Cerebellar nuclear complex (tissue), 1 donor: ENCODE measurements at regions not wholly inside any gene's neighbourhood (a gene's known extent, or its start where the extent isn't known, plus 50 kb on each side); places are given as distances from the start of the nearest gene placed in this dataset.

Source experiments
- DNase-seq, 2 experiments: peaks; one replicate each; lab custom pipeline; 2025; lab: John Stamatoyannopoulos, UW

- no peak for DNase-seq
Observed at GRCh38 chr6:14693301-14694192, 552.3 kb upstream of the JARID2 start.

GRCh38 chr6:14694308-14694707 is 551.6 kb upstream of the JARID2 start:
- no peak for DNase-seq

- no peak for DNase-seq
Observed at GRCh38 chr6:14695579-14695978, 550.3 kb upstream of the JARID2 start.

- no peak for DNase-seq
Observed at GRCh38 chr6:14696367-14696766, 549.5 kb upstream of the JARID2 start.

- DNase-seq = no peak
Observed at GRCh38 chr6:14697427-14697826, 548.4 kb upstream of the JARID2 start.

- no peak for DNase-seq
Observed at GRCh38 chr6:14699803-14700601, 545.9 kb upstream of the JARID2 start.

- no peak for DNase-seq
Observed at GRCh38 chr6:14701946-14702345, 543.9 kb upstream of the JARID2 start.

- DNase-seq = no peak
Observed at GRCh38 chr6:14702678-14703077, 543.2 kb upstream of the JARID2 start.

- peak in 1 of 2 experiments; percentile 18 for DNase-seq
Observed at GRCh38 chr6:14703586-14703985, 542.3 kb upstream of the JARID2 start.

GRCh38 chr6:14704383-14705271 is 541.2 kb upstream of the JARID2 start:
- no peak for DNase-seq

- DNase-seq = no peak
Observed at GRCh38 chr6:14705841-14706377, 540.0 kb upstream of the JARID2 start.

- no peak for DNase-seq
Observed at GRCh38 chr6:14706378-14706929, 539.4 kb upstream of the JARID2 start.

GRCh38 chr6:14707276-14707675 is 538.6 kb upstream of the JARID2 start:
- no peak for DNase-seq

GRCh38 chr6:14707971-14708465 is 537.9 kb upstream of the JARID2 start:
- DNase-seq = peak; percentile 35 to 80

GRCh38 chr6:14709066-14709670 is 536.7 kb upstream of the JARID2 start:
- no peak for DNase-seq

- no peak for DNase-seq
Observed at GRCh38 chr6:14709900-14710299, 536.0 kb upstream of the JARID2 start.

- no peak for DNase-seq
Observed at GRCh38 chr6:14710421-14710820, 535.4 kb upstream of the JARID2 start.

GRCh38 chr6:14711056-14711703 is 534.7 kb upstream of the JARID2 start:
- no peak for DNase-seq

- no peak for DNase-seq
Observed at GRCh38 chr6:14711704-14712379, 534.0 kb upstream of the JARID2 start.
